HepG2 (cell line): ENCODE measurements at regions not wholly inside any gene's neighbourhood (a gene's known extent, or its start where the extent isn't known, plus 50 kb on each side); places are given as distances from the start of the nearest gene placed in this dataset.

Experiments used
- CTCF ChIP-seq: sonication (generic); formaldehyde crosslinking; IDR thresholded peaks from 2 replicates; pipeline ENCODE4 v1.5.0; 2020; ENCODE audit warnings: mild to moderate bottlenecking, missing genetic modification reagents, moderate library complexity
- ZNF747 ChIP-seq: sonication (generic); formaldehyde crosslinking; IDR thresholded peaks from 2 replicates; pipeline ENCODE4 v1.8.1; 2023; ENCODE audit warnings: missing genetic modification reagents, mild to moderate bottlenecking, borderline replicate concordance

- no peak for TF ChIP-seq CTCF (CRISPR knock-in tag)
- TF ChIP-seq ZNF747: no peak
These were observed 492.8 kb upstream of the FSIP2 start for GRCh38 chr2:185245806-185246205.
